ENCODE measurements at regions not wholly inside any gene's neighbourhood (a gene's known extent, or its start where the extent isn't known, plus 50 kb on each side); places are given as distances from the start of the nearest gene placed in this dataset.

- ChIA-PET CTCF (ENCODE audit: low intra/inter-chr PET ratio, low total read pairs) (no interaction called here), POLR2A (no interaction called here)
- H3K79me2 ChIP-seq (ENCODE audit: insufficient read depth, low read length): no peaks in the 10 kb centered on the region
- DNase-seq (ENCODE audit: low spot score): no peak
- H3K4me3 ChIP-seq (replicated peaks in 1 of 3; ENCODE audit: insufficient read depth in 1 of 3, low read depth in 2 of 3, low read length in 3 of 3): no peak overlapping the region
- no TSS peak for BruUV-seq (replicated peaks)
- no peaks in the 10 kb centered on the region for H4K20me1 ChIP-seq (ENCODE audit: insufficient read depth, low read length)
- ATAC-seq: no peak
- H3K4me2 ChIP-seq (ENCODE audit: low read depth, low read length): no peak overlapping the region
- TF ChIP-seq ZNF282 (IDR thresholded peaks at IDR 0.05; ENCODE audit: partially characterized antibody): no peak
- no peak for TF ChIP-seq ZNF615 (CRISPR knock-in tag; IDR thresholded peaks at IDR 0.05; ENCODE audit: borderline replicate concordance)
- no peak for TF ChIP-seq HNRNPUL1 (IDR thresholded peaks at IDR 0.05; ENCODE audit: low read depth, low read length)
- no peak for TF ChIP-seq RFX3 (CRISPR knock-in tag; IDR thresholded peaks at IDR 0.05)
- TF ChIP-seq ZNF558 (CRISPR knock-in tag; IDR thresholded peaks at IDR 0.05; ENCODE audit: borderline replicate concordance): no peak
- no peak for TF ChIP-seq BATF2 (CRISPR knock-in tag; IDR thresholded peaks at IDR 0.05)
- TF ChIP-seq ZSCAN25 (CRISPR knock-in tag; IDR thresholded peaks at IDR 0.05): no peak
- TF ChIP-seq, protein P1, sequence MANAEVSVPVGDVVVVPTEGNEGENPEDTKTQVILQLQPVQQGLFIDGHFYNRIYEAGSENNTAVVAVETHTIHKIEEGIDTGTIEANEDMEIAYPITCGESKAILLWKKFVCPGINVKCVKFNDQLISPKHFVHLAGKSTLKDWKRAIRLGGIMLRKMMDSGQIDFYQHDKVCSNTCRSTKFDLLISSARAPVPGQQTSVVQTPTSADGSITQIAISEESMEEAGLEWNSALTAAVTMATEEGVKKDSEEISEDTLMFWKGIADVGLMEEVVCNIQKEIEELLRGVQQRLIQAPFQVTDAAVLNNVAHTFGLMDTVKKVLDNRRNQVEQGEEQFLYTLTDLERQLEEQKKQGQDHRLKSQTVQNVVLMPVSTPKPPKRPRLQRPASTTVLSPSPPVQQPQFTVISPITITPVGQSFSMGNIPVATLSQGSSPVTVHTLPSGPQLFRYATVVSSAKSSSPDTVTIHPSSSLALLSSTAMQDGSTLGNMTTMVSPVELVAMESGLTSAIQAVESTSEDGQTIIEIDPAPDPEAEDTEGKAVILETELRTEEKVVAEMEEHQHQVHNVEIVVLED (CRISPR knock-in tag; IDR thresholded peaks at IDR 0.05; ENCODE audit: borderline replicate concordance): no peak
- no peak for TF ChIP-seq ZNF790 (CRISPR knock-in tag; IDR thresholded peaks at IDR 0.05; ENCODE audit: borderline replicate concordance)
- TF ChIP-seq ZNF367 (CRISPR knock-in tag; IDR thresholded peaks at IDR 0.05; ENCODE audit: borderline replicate concordance): no peak
- no peak for TF ChIP-seq ZXDC (CRISPR knock-in tag; IDR thresholded peaks at IDR 0.05)
- FAIRE-seq: no peak
- intact Hi-C loops (cut with micrococcal nuclease; ENCODE audit: unreplicated experiment) (no loop called here), in situ Hi-C loops (cut with HindIII; ENCODE audit: extremely low pct_ligation_motif_present, low pct_unique_long_range_greater_than_20kb) (no loop called here)
- H3K27me3 ChIP-seq (ENCODE audit: control insufficient read depth in 1 of 2, insufficient read depth in 2 of 2, low read length in 2 of 2): no peaks in the 10 kb centered on the region
- no peak overlapping the region for H3K9ac ChIP-seq (ENCODE audit: insufficient read depth, low read depth, low read length)
- H3K36me3 ChIP-seq (replicated peaks in 1 of 2; ENCODE audit: control insufficient read depth in 1 of 2, insufficient read depth in 2 of 2, low read length in 2 of 2): no peaks in the 10 kb centered on the region
- H2AFZ ChIP-seq (ENCODE audit: low read length): no peak overlapping the region
- H3K4me1 ChIP-seq (ENCODE audit: insufficient read depth, low read length): no peaks in the 10 kb centered on the region
- no peak overlapping the region for H3K27ac ChIP-seq (ENCODE audit: extremely low read length, insufficient read depth, low read length)
- H3K9me3 ChIP-seq (ENCODE audit: low read length): no peaks in the 10 kb centered on the region
Observed at GRCh38 chr5:125981016-125981415, 442.2 kb upstream of the GRAMD2B start.

Measured in HepG2 (cell line).